DOHH2 (cell line): ENCODE measurements at regions not wholly inside any gene's neighbourhood (a gene's known extent, or its start where the extent isn't known, plus 50 kb on each side); places are given as distances from the start of the nearest gene placed in this dataset.

Source experiments
- H3F3A ChIP-seq: fragments of 200-600 bp; sonication (generic), shearing (Covaris generic); 2 replicates; pipeline ENCODE4 v1.6.0; 2016; ENCODE audit warnings: antibody characterized with exemption, mild to moderate bottlenecking; ENCODE audit not compliant: control insufficient read depth, insufficient read depth
- H3K27ac ChIP-seq: fragments of 200-600 bp; sonication (generic); 2 replicates; pipeline ENCODE4 v1.5.1; 2014; ENCODE audit warnings: low read depth, mild to moderate bottlenecking, low read length, moderate library complexity
- H3K27me3 ChIP-seq: fragments of 200-600 bp; sonication (generic); 2 replicates; pipeline ENCODE4 v1.6.1; 2014; ENCODE audit warnings: mild to moderate bottlenecking, low read length, mixed read lengths; ENCODE audit not compliant: control insufficient read depth
- H3K36me3 ChIP-seq: fragments of 200-600 bp; sonication (generic); 2 replicates; pipeline ENCODE4 v1.6.1; 2014; ENCODE audit warnings: mild to moderate bottlenecking, low read length, moderate library complexity, mixed read lengths; ENCODE audit not compliant: control insufficient read depth
- H3K4me1 ChIP-seq: fragments of 200-600 bp; sonication (generic); 2 replicates; pipeline ENCODE4 v1.6.1; 2014; ENCODE audit warnings: mild to moderate bottlenecking, low read length, mixed read lengths; ENCODE audit not compliant: control insufficient read depth
- H3K4me2 ChIP-seq: fragments of 200-600 bp; sonication (generic); 2 replicates; pipeline ENCODE4 v1.6.0; 2014; ENCODE audit warnings: mild to moderate bottlenecking, low read length, moderate library complexity
- H3K4me3 ChIP-seq: fragments of 200-600 bp; sonication (generic); 2 replicates; pipeline ENCODE4 v1.5.1; 2014; ENCODE audit warnings: mild to moderate bottlenecking, low read length, mixed read lengths
- H3K79me2 ChIP-seq: fragments of 200-600 bp; sonication (generic); 2 replicates; pipeline ENCODE4 v1.6.1; 2014; ENCODE audit warnings: mild to moderate bottlenecking, low read length, mixed read lengths; ENCODE audit not compliant: control insufficient read depth
- H3K9me2 ChIP-seq: fragments of 200-600 bp; sonication (generic); replicated peaks from 2 replicates; pipeline ENCODE4 v1.6.1; 2014; ENCODE audit warnings: mild to moderate bottlenecking, low read length, mixed read lengths; ENCODE audit not compliant: control insufficient read depth
- H3K9me3 ChIP-seq: fragments of 200-600 bp; sonication (generic); 2 replicates; pipeline ENCODE4 v1.6.1; 2014; ENCODE audit warnings: antibody characterized with exemption, low read length, mixed read lengths; ENCODE audit not compliant: control insufficient read depth, insufficient read depth
- H4K20me1 ChIP-seq: fragments of 200-600 bp; sonication (generic); 2 replicates; pipeline ENCODE4 v1.6.0; 2014; ENCODE audit warnings: low read depth, mild to moderate bottlenecking, antibody characterized with exemption, low read length, moderate library complexity; ENCODE audit not compliant: control insufficient read depth, insufficient read depth
- EZH2phosphoT487 ChIP-seq: fragments of 200-600 bp; sonication (generic); IDR thresholded peaks from 2 replicates; pipeline ENCODE4 v1.6.1; 2017; ENCODE audit warnings: borderline replicate concordance, mild to moderate bottlenecking, antibody characterized with exemption, low read length, moderate library complexity, mixed read lengths
- TF ChIP-seq, protein P1 (sequence below): fragments of 200-600 bp; sonication (generic); IDR thresholded peaks from one replicate; pipeline ENCODE4 v1.5.1; 2014; ENCODE audit warnings: antibody characterized with exemption, mild to moderate bottlenecking, low read depth, low read length; ENCODE audit not compliant: poor library complexity, severe bottlenecking

DNA sequence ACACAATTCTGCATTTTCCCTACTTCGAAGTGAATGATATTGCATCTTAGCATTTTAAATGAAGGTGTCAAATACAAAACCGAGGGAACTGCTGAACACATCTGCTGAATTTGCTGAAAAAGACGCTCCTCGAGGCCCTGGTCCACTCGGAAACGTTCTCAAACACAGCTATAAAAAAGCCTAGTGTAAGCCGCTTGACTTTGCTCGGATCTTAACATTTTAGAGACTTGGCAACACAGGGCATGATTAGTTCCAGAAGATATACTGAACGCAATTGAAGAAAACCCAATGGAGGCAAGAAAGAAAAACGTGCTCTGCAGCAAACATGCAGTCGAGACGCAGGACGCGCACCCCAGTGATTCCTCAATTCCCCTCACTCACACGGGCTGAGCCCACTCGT lies 506.4 kb upstream of the AMELY start:
- no peak for TF ChIP-seq EZH2phosphoT487
- Histone ChIP-seq H3K9me2 (no peaks in the 10 kb centered on the region), H3K9me3 (no peaks in the 10 kb centered on the region), H3K27me3 (no peaks in the 10 kb centered on the region), H3K79me2 (no peaks in the 10 kb centered on the region), H3K4me3 (no peak overlapping the region), H3K27ac (no peak overlapping the region), H3K4me1 (no peaks in the 10 kb centered on the region), H3K4me2 (no peak overlapping the region), H3K36me3 (no peaks in the 10 kb centered on the region), H4K20me1 (no peaks in the 10 kb centered on the region), H3F3A (no peaks in the 10 kb centered on the region)

DNA sequence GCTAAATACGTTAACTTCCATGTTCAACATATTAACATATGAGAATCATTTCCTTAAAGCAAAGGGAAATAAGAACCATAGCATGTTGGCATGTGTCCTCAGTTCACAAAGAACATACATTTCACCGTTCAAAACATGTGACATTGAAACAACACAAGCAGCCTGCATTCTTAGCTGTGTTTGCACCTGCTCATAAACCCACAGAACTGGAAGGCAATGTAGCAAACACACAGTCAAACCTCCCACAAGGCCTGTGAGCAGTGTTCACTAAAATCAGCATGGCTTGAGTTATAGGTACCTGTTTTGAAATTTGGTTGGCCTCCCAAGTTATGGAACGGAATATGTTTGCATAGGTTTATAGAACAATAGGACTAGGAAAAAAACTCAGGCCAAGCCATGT lies 504.9 kb upstream of the AMELY start:
- H3K4me1 ChIP-seq, result no peaks in the 10 kb centered on the region
- no peaks in the 10 kb centered on the region for H3K79me2 ChIP-seq
- H3K4me3 ChIP-seq, result no peak overlapping the region
- no peaks in the 10 kb centered on the region for H3K27me3 ChIP-seq
- H3K27ac ChIP-seq, result no peak overlapping the region
- TF ChIP-seq, protein P1, sequence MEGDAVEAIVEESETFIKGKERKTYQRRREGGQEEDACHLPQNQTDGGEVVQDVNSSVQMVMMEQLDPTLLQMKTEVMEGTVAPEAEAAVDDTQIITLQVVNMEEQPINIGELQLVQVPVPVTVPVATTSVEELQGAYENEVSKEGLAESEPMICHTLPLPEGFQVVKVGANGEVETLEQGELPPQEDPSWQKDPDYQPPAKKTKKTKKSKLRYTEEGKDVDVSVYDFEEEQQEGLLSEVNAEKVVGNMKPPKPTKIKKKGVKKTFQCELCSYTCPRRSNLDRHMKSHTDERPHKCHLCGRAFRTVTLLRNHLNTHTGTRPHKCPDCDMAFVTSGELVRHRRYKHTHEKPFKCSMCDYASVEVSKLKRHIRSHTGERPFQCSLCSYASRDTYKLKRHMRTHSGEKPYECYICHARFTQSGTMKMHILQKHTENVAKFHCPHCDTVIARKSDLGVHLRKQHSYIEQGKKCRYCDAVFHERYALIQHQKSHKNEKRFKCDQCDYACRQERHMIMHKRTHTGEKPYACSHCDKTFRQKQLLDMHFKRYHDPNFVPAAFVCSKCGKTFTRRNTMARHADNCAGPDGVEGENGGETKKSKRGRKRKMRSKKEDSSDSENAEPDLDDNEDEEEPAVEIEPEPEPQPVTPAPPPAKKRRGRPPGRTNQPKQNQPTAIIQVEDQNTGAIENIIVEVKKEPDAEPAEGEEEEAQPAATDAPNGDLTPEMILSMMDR, result no peak
- no peak for TF ChIP-seq EZH2phosphoT487
- no peaks in the 10 kb centered on the region for H3F3A ChIP-seq
- no peak overlapping the region for H3K4me2 ChIP-seq
- H3K9me3 ChIP-seq, result no peaks in the 10 kb centered on the region
- no peaks in the 10 kb centered on the region for H4K20me1 ChIP-seq
- no peaks in the 10 kb centered on the region for H3K36me3 ChIP-seq
- no peaks in the 10 kb centered on the region for H3K9me2 ChIP-seq

DNA sequence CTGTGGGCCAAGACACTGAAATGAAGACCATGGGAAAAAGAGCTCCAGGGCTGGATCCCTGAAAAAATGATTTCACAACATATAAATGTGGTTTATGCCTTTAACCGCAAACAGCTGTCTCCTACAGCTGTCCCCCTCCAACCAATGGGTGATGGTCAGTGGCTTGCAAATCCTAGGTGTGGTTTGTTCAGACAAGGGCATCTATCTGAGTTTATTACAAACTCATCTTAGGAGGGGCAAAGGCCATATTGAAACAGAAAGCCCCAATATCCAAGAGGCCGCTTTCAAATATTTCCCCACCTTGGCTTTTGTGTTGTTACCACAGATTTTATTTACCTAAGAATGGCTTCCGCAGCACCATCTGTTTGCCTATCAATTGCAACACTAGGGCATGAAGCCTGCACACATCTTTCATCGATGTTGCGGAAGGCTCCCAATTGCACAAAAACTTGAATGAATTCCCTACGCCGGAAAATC lies 503.6 kb upstream of the AMELY start:
- TF ChIP-seq, protein P1, result no peak
- no peaks in the 10 kb centered on the region for H3F3A ChIP-seq
- H3K4me2 ChIP-seq, result no peak overlapping the region
- H3K27ac ChIP-seq, result no peak overlapping the region
- no peaks in the 10 kb centered on the region for H3K79me2 ChIP-seq
- no peak overlapping the region for H3K4me3 ChIP-seq
- no peaks in the 10 kb centered on the region for H3K4me1 ChIP-seq
- H3K9me2 ChIP-seq, result no peaks in the 10 kb centered on the region
- no peaks in the 10 kb centered on the region for H3K9me3 ChIP-seq
- H3K27me3 ChIP-seq, result no peaks in the 10 kb centered on the region
- H4K20me1 ChIP-seq, result no peaks in the 10 kb centered on the region
- H3K36me3 ChIP-seq, result no peaks in the 10 kb centered on the region

DNA sequence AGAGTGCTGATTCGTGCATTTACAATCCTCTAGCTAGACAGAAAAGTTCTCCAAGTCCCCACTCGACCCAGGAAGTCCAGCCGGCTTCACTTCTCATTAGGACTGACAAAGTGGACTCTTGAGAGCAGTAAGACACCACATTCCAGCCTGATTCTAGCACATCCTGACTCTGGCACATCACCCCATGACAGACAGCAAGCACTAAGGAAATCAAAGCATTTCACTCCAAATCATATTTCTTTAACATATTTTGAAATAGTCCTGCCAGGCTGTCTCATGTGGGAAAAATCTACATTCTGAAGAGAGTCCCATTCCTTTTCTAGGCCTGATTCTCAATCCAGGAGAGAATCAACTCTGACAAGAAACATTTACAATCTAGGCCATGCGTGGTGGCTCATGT lies 478.5 kb upstream of the AMELY start:
- Histone ChIP-seq H3K36me3 (no peaks in the 10 kb centered on the region), H3K27ac (no peak overlapping the region), H3K4me2 (no peak overlapping the region), H3F3A (no peaks in the 10 kb centered on the region), H3K9me3 (no peaks in the 10 kb centered on the region; the same call in none of the 2 replicates), H3K79me2 (no peaks in the 10 kb centered on the region), H3K4me3 (no peak overlapping the region), H3K4me1 (no peaks in the 10 kb centered on the region), H4K20me1 (no peaks in the 10 kb centered on the region), H3K27me3 (no peaks in the 10 kb centered on the region), H3K9me2 (no peaks in the 10 kb centered on the region)
- TF ChIP-seq EZH2phosphoT487, result no peak
- TF ChIP-seq, protein P1, result no peak
